C4-2B (cell line): ENCODE measurements at regions not wholly inside any gene's neighbourhood (a gene's known extent, or its start where the extent isn't known, plus 50 kb on each side); places are given as distances from the start of the nearest gene placed in this dataset.
"Not testable (repeated sequence)": the region's sequence is repeated elsewhere in the genome, so short reads cannot be mapped to it uniquely, and the experiment has no call there.

Source experiments
- H3K27ac ChIP-seq: fragments of 450-650 bp; 2 replicates; pipeline ENCODE4 v1.5.1; 2017
- ZFX ChIP-seq: fragments of 450-650 bp; IDR thresholded peaks from 2 replicates; pipeline ENCODE4 v1.6.1; 2017
- TF ChIP-seq, protein P1 (sequence below): fragments of 450-650 bp; conservative IDR thresholded peaks from 2 replicates; pipeline ENCODE4 v1.5.1; 2017; ENCODE audit warnings: mild to moderate bottlenecking

- H3K27ac ChIP-seq = no peak overlapping the region
- TF ChIP-seq, protein P1, sequence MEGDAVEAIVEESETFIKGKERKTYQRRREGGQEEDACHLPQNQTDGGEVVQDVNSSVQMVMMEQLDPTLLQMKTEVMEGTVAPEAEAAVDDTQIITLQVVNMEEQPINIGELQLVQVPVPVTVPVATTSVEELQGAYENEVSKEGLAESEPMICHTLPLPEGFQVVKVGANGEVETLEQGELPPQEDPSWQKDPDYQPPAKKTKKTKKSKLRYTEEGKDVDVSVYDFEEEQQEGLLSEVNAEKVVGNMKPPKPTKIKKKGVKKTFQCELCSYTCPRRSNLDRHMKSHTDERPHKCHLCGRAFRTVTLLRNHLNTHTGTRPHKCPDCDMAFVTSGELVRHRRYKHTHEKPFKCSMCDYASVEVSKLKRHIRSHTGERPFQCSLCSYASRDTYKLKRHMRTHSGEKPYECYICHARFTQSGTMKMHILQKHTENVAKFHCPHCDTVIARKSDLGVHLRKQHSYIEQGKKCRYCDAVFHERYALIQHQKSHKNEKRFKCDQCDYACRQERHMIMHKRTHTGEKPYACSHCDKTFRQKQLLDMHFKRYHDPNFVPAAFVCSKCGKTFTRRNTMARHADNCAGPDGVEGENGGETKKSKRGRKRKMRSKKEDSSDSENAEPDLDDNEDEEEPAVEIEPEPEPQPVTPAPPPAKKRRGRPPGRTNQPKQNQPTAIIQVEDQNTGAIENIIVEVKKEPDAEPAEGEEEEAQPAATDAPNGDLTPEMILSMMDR = no peak
- TF ChIP-seq ZFX = no peak
These were observed 216.1 kb downstream of the TMEM121 start for GRCh38 chr14:105742531-105742848.

- H3K27ac ChIP-seq = not testable (repeated sequence)
These were observed 216.7 kb downstream of the TMEM121 start for GRCh38 chr14:105742904-105743701.

DNA sequence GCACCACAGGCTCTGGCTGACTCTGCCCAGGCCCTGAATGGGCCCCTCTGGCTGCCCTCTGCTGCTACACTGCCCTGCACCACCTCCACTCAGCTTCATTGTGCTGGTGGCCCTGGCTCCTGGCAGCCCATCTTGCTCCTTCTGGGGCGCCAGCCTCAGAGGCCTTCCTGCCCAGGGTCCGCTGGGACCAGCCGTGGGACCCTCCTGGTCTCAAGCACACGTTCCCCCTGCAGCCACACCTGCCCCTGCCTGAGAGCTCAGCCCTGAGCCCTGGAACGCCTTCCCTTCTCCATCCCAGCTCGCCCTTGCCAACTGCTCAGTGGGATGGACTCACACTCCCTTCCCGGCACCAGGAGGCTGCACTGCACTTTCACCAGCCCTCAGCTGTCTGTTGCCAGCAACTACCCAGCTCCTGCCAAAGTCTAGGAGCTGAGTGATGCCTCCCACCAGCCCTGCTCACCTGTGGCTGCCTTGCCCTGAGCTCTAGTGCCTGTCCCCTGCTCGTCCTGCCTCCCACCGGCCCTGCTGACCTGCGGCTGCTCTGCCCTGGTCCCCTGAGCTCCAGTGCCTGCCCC, 217.9 kb downstream of the TMEM121 start:
- H3K27ac ChIP-seq = not testable (repeated sequence)

- TF ChIP-seq, protein P1 = no peak
- H3K27ac ChIP-seq = no peak overlapping the region
These were observed 219.2 kb downstream of the TMEM121 start for GRCh38 chr14:105745433-105746123.

GRCh38 chr14:105746124-105746514, 219.7 kb downstream of the TMEM121 start:
- H3K27ac ChIP-seq = no peak overlapping the region
- TF ChIP-seq ZFX = no peak
- TF ChIP-seq, protein P1 = no peak

DNA sequence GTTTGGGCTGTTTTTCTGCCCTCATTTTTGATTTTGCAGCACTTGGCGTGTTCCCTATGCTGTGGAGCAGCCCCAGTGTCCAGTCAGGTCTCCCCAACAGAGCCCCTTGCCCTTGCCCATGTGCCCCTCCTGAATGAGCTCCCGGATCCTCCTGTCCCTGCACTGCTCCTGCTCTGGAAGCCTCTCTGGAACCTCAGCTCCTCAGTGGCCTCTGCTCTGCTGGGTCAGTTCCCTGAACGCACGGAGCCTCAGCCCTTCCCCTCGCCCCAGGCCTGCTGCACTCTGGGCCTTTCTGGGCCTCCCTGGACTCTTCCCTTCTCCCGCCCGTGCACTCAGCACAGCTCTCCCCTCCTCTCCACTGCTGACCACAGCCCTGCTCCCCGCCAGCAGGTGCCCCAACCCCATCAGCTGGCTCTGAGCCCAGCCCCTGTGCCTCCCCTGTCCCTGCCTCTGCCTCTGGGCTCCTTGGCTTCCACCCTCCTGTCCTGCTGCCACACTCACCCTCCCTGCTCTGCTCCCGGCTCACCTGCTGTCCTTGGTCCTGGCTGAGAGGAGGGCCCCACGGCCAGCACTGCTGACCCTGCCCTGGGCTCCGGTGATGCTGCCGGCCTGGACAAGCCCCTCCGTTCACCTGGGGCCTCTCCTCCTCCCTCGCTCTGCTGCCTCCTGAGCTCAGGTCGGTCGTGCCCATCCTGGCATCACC, 220.6 kb downstream of the TMEM121 start:
- not testable (repeated sequence) for H3K27ac ChIP-seq

- H3K27ac ChIP-seq = not testable (repeated sequence)
These were observed 221.3 kb downstream of the TMEM121 start for GRCh38 chr14:105747503-105748203.

- no peak overlapping the region for H3K27ac ChIP-seq
- TF ChIP-seq, protein P1 = no peak
- TF ChIP-seq ZFX = no peak
These were observed 221.8 kb downstream of the TMEM121 start for GRCh38 chr14:105748204-105748578.

- H3K27ac ChIP-seq = not testable (repeated sequence)
These were observed 222.3 kb downstream of the TMEM121 start for GRCh38 chr14:105748710-105749109.

- not testable (repeated sequence) for H3K27ac ChIP-seq
These were observed 223.6 kb downstream of the TMEM121 start for GRCh38 chr14:105749870-105750541.

DNA sequence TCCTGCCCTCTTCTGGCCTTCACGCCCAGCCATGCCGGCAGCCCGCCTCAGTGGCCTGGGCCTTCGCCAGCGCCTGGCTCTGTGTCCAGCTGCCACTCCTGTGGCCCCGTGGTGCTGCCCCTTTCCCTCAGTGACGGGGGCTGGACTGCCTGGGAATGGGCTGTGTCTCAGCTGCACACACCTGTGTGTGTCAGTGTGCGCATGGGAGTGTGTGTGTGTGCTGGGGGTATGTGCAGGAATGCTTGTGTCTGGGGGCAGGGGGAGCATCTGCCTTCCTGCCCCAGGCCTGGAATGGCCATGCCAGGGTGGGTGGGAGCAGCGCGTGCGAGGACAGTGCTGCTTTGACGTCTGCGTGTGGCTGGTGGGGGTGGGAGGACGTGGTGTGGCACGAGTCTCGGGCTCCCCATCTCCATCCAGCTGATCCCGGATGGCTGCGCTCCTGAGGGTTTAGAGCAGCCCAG, 224.9 kb downstream of the TMEM121 start:
- not testable (repeated sequence) for H3K27ac ChIP-seq

DNA sequence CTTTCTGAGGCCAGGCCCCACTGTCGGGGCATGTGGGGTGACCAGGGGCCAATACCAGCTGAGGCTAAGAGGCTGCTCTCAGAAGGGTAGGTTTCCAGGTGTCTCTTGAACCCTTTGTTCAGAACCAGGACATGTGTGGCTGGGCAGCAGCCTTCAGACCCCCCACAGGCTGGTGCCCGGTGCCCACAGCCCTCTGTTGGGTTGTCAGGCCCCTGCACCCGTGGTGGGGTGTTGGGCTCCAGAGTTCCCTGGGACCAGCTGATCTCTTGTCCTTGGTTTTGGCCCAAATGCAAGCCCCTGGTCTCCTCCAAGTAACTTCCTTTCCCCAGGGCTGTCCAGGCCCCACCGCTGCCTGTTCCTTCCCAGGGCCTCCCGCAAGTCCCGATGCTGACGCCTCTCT, 226.0 kb downstream of the TMEM121 start:
- H3K27ac ChIP-seq = not testable (repeated sequence)
